ENCODE measurements at regions not wholly inside any gene's neighbourhood (a gene's known extent, or its start where the extent isn't known, plus 50 kb on each side); places are given as distances from the start of the nearest gene placed in this dataset.

- TF ChIP-seq POLR2A (IDR thresholded peaks at IDR 0.05), result no peak
- no peak for TF ChIP-seq CTCF (IDR thresholded peaks at IDR 0.05)
These were observed 635.7 kb downstream of the FBXO15 start for GRCh38 chr18:73511771-73512503.

Measured in thyroid gland (tissue), 4 donors.